H9 (cell line): ENCODE measurements at regions not wholly inside any gene's neighbourhood (a gene's known extent, or its start where the extent isn't known, plus 50 kb on each side); places are given as distances from the start of the nearest gene placed in this dataset.

Experiments
- DNase-seq: peaks from one replicate; pipeline ENCODE4 v3.0.0-alpha.2; 2017
- H2AFZ ChIP-seq: one replicate; pipeline ENCODE4 v1.6.1; 2013; ENCODE audit warnings: mild to moderate bottlenecking, low read length, control low read depth, moderate library complexity
- H2AK5ac ChIP-seq: 2 replicates; pipeline ENCODE4 v1.6.1; 2013; ENCODE audit warnings: low read length, control low read depth, mixed read lengths; ENCODE audit not compliant: insufficient read length
- H2BK120ac ChIP-seq: one replicate; pipeline ENCODE4 v1.6.1; 2013; ENCODE audit warnings: low read depth, mild to moderate bottlenecking, low read length, control low read depth, inconsistent platforms; ENCODE audit not compliant: poor library complexity, severe bottlenecking
- H2BK12ac ChIP-seq: 2 replicates; pipeline ENCODE4 v1.6.1; 2013; ENCODE audit warnings: low read length, control low read depth, mixed read lengths, low read depth; ENCODE audit not compliant: insufficient read length
- H2BK15ac ChIP-seq: 2 replicates; pipeline ENCODE4 v1.6.1; 2013; ENCODE audit warnings: low read depth, low read length, control low read depth
- H2BK20ac ChIP-seq: one replicate; pipeline ENCODE4 v1.6.1; 2013; ENCODE audit warnings: low read depth, mild to moderate bottlenecking, low read length, control low read depth, inconsistent platforms; ENCODE audit not compliant: poor library complexity, severe bottlenecking
- H2BK5ac ChIP-seq: 2 replicates; pipeline ENCODE4 v1.6.1; 2013; ENCODE audit warnings: low read length, control low read depth, mixed read lengths; ENCODE audit not compliant: insufficient read length
- H3K14ac ChIP-seq: 2 replicates; pipeline ENCODE4 v1.6.1; 2013; ENCODE audit warnings: low read length, control low read depth; ENCODE audit not compliant: insufficient read depth
- H3K18ac ChIP-seq: 2 replicates; pipeline ENCODE4 v1.6.1; 2013; ENCODE audit warnings: low read depth, mild to moderate bottlenecking, mixed read lengths, low read length, control low read depth; ENCODE audit not compliant: insufficient read length
- H3K23ac ChIP-seq: 2 replicates; pipeline ENCODE4 v1.6.1; 2013; ENCODE audit warnings: low read length, control low read depth, mixed read lengths, low read depth; ENCODE audit not compliant: insufficient read length
- H3K23me2 ChIP-seq: 2 replicates; pipeline ENCODE4 v1.6.1; 2013; ENCODE audit warnings: low read depth, mild to moderate bottlenecking, mixed read lengths, low read length, control low read depth; ENCODE audit not compliant: insufficient read length, poor library complexity, severe bottlenecking
- H3K27ac ChIP-seq: 2 replicates; pipeline ENCODE4 v1.5.1; 2013; ENCODE audit warnings: low read length, control low read depth, mixed read lengths, low read depth; ENCODE audit not compliant: insufficient read length
- H3K27me3 ChIP-seq: 2 replicates; pipeline ENCODE4 v1.6.1; 2013; ENCODE audit warnings: low read length, control low read depth, inconsistent platforms; ENCODE audit not compliant: insufficient read depth
- H3K4ac ChIP-seq: 2 replicates; pipeline ENCODE4 v1.6.1; 2013; ENCODE audit warnings: low read depth, mild to moderate bottlenecking, control low read depth, inconsistent platforms, low read length, moderate library complexity
- H3K4me1 ChIP-seq: 2 replicates; pipeline ENCODE4 v1.6.1; 2013; ENCODE audit warnings: low read length, control low read depth, inconsistent platforms; ENCODE audit not compliant: insufficient read depth
- H3K4me2 ChIP-seq: 2 replicates; pipeline ENCODE4 v1.6.1; 2013; ENCODE audit warnings: low read length, control low read depth, mixed read lengths; ENCODE audit not compliant: insufficient read length, insufficient read depth
- H3K56ac ChIP-seq: 2 replicates; pipeline ENCODE4 v1.6.1; 2013; ENCODE audit warnings: low read depth, mild to moderate bottlenecking, mixed read lengths, low read length, control low read depth; ENCODE audit not compliant: insufficient read length
- H3K79me1 ChIP-seq: 2 replicates; pipeline ENCODE4 v1.6.1; 2013; ENCODE audit warnings: low read depth, mild to moderate bottlenecking, moderate library complexity, low read length, control low read depth, inconsistent platforms; ENCODE audit not compliant: insufficient read depth, poor library complexity, severe bottlenecking
- H3K79me2 ChIP-seq: 2 replicates; pipeline ENCODE4 v1.6.1; 2013; ENCODE audit warnings: low read length, control low read depth, inconsistent platforms; ENCODE audit not compliant: insufficient read depth
- H3K9ac ChIP-seq: 2 replicates; pipeline ENCODE4 v1.6.1; 2013; ENCODE audit warnings: low read length, control low read depth, mixed read lengths; ENCODE audit not compliant: insufficient read length; ENCODE audit errors: extremely low read depth
- H3K9me3 ChIP-seq: one replicate; pipeline ENCODE4 v1.6.1; 2013; ENCODE audit warnings: low read depth, low read length, inconsistent platforms; ENCODE audit not compliant: control insufficient read depth
- H3T11ph ChIP-seq: one replicate; pipeline ENCODE4 v1.6.1; 2013; ENCODE audit warnings: mild to moderate bottlenecking, low read length, control low read depth, inconsistent platforms
- H4K20me1 ChIP-seq: one replicate; pipeline ENCODE4 v1.6.1; 2013; ENCODE audit not compliant: control insufficient read depth, insufficient read length, insufficient read depth
- H4K5ac ChIP-seq: 2 replicates; pipeline ENCODE4 v1.6.1; 2013; ENCODE audit warnings: low read depth, mild to moderate bottlenecking, mixed read lengths, low read length, control low read depth; ENCODE audit not compliant: insufficient read length
- H4K8ac ChIP-seq: replicated peaks from 2 replicates; pipeline ENCODE4 v1.6.1; 2013; ENCODE audit warnings: low read length, control low read depth, mixed read lengths, low read depth; ENCODE audit not compliant: insufficient read length
- H4K91ac ChIP-seq: 2 replicates; pipeline ENCODE4 v1.6.1; 2013; ENCODE audit warnings: low read depth, mild to moderate bottlenecking, moderate library complexity, mixed read lengths, low read length, control low read depth; ENCODE audit not compliant: insufficient read length
- H3K27ac Mint-ChIP-seq, 3 experiments: 2 replicates in 2 of 3; 3 replicates in 1 of 3; pipeline ENCODE4 v1.8.0; 2020 to 2021; ENCODE audit warnings: mixed read lengths in 3 of 3, mild to moderate bottlenecking in 1 of 3, moderate library complexity in 1 of 3
- H3K27me3 Mint-ChIP-seq: 2 replicates; pipeline ENCODE4 v1.8.0; 2021; ENCODE audit warnings: low read depth, mild to moderate bottlenecking, moderate library complexity, mixed read lengths
- H3K36me3 Mint-ChIP-seq, 3 experiments: 2 replicates in 2 of 3; 3 replicates in 1 of 3; pipeline ENCODE4 v1.8.0; 2020 to 2021; ENCODE audit warnings: low read depth in 3 of 3, mixed read lengths in 3 of 3; ENCODE audit not compliant: insufficient read depth in 1 of 3
- H3K4me1 Mint-ChIP-seq, 2 experiments: 2 replicates each; pipeline ENCODE4 v1.8.0; 2020; ENCODE audit warnings: mixed read lengths in 2 of 2
- H3K4me3 Mint-ChIP-seq, 2 experiments: 2 replicates in 1 of 2; 3 replicates in 1 of 2; pipeline ENCODE4 v1.8.0; 2020 to 2021; ENCODE audit warnings: mild to moderate bottlenecking in 2 of 2, mixed read lengths in 2 of 2, moderate library complexity in 1 of 2
- H3K9me3 Mint-ChIP-seq, 2 experiments: 2 replicates in 1 of 2; 3 replicates in 1 of 2; pipeline ENCODE4 v1.8.0; 2020; ENCODE audit warnings: mild to moderate bottlenecking in 2 of 2, mixed read lengths in 2 of 2, moderate library complexity in 1 of 2
- CTCF ChIP-seq: fragments of 200-600 bp; sonication (generic); conservative IDR thresholded peaks from 3 replicates; pipeline ENCODE4 v1.8.0; 2021; ENCODE audit warnings: antibody characterized with exemption, mild to moderate bottlenecking
- WGBS: extraction: QIAGEN DNeasy Blood & Tissue Kit; methylation state at CpG from one replicate; pipeline ENCODE4 v1.1.7; 2013; ENCODE audit warnings: missing lambda C conversion rate, low lambda C conversion rate, mixed read lengths; ENCODE audit not compliant: insufficient read length; ENCODE audit errors: extremely low coverage; 5-methylcytosine and 5-hydroxymethylcytosine counted together

- no peak overlapping the region for H3K27ac Mint-ChIP-seq
- H3K4me3 Mint-ChIP-seq, result no peak overlapping the region
- no peak overlapping the region for H2BK15ac ChIP-seq
- H4K20me1 ChIP-seq, result no peaks in the 10 kb centered on the region
- H2BK12ac ChIP-seq, result no peak overlapping the region
- no peaks in the 10 kb centered on the region for H3K36me3 Mint-ChIP-seq
- no peaks in the 10 kb centered on the region for H3K23me2 ChIP-seq
- no peak overlapping the region for H4K8ac ChIP-seq
- no peak for TF ChIP-seq CTCF
- H3K27me3 Mint-ChIP-seq, result no peaks in the 10 kb centered on the region; the same call in 1 of the 2 replicates
- no peak overlapping the region for H3K23ac ChIP-seq
- H3K56ac ChIP-seq, result no peak overlapping the region
- no peak overlapping the region for H3K4me2 ChIP-seq
- H3K4me1 ChIP-seq, result no peaks in the 10 kb centered on the region
- H3K9ac ChIP-seq, result no peak overlapping the region
- H4K5ac ChIP-seq, result no peak overlapping the region
- no peaks in the 10 kb centered on the region for H3K27me3 ChIP-seq
- no peaks in the 10 kb centered on the region for H3K9me3 ChIP-seq
- H3K79me2 ChIP-seq, result no peaks in the 10 kb centered on the region
- H2BK120ac ChIP-seq, result no peak overlapping the region
- DNase-seq, result no peak
- no peak overlapping the region for H4K91ac ChIP-seq
- H2BK20ac ChIP-seq, result no peak overlapping the region
- no peak overlapping the region for H3K14ac ChIP-seq
- H3K4me1 Mint-ChIP-seq, result peaks cover 0 to 2% of the 10 kb centered on the region in 2 experiments; a peak in 2 of 4 replicates
- H2AFZ ChIP-seq, result no peak overlapping the region
- WGBS, result no CpG with 5 or more reads among the region's 2 CpGs
- no peak overlapping the region for H3K18ac ChIP-seq
- H2BK5ac ChIP-seq, result no peak overlapping the region
- no peak overlapping the region for H3K27ac ChIP-seq
- no peak overlapping the region for H3K4ac ChIP-seq
- H3K79me1 ChIP-seq, result no peaks in the 10 kb centered on the region
- no peak overlapping the region for H3T11ph ChIP-seq
- no peaks in the 10 kb centered on the region; a peak in 1 of 5 replicates for H3K9me3 Mint-ChIP-seq
- no peak overlapping the region for H2AK5ac ChIP-seq
Measured at GRCh38 chr9:103900466-103900865, 193.6 kb upstream of the SMC2 start.
